HepG2 (cell line): ENCODE measurements at regions not wholly inside any gene's neighbourhood (a gene's known extent, or its start where the extent isn't known, plus 50 kb on each side); places are given as distances from the start of the nearest gene placed in this dataset.

ENCODE experiments used
- AKAP8 ChIP-seq: sonication (generic); formaldehyde crosslinking; IDR thresholded peaks from 2 replicates; pipeline ENCODE4 v1.5.1; 2020; ENCODE audit warnings: mild to moderate bottlenecking, missing genetic modification reagents
- CTCF ChIP-seq: sonication (generic); formaldehyde crosslinking; IDR thresholded peaks from 2 replicates; pipeline ENCODE4 v1.5.0; 2020; ENCODE audit warnings: mild to moderate bottlenecking, missing genetic modification reagents, moderate library complexity
- IKZF1 ChIP-seq: fragments of 450-650 bp; IDR thresholded peaks from 2 replicates; pipeline ENCODE4 v1.7.1; 2016
- IRF2 ChIP-seq: IDR thresholded peaks from 2 replicates; pipeline ENCODE4 v1.6.1; 2018; ENCODE audit warnings: missing genetic modification reagents, missing compliant biosample characterization
- MTA3 ChIP-seq: sonication (generic); formaldehyde crosslinking; IDR thresholded peaks from 2 replicates; pipeline ENCODE4 v1.4.0; 2020; ENCODE audit warnings: missing genetic modification reagents
- PRDM4 ChIP-seq: sonication (generic); formaldehyde crosslinking; IDR thresholded peaks from 2 replicates; pipeline ENCODE4 v1.9.0; 2021; ENCODE audit warnings: missing genetic modification reagents, borderline replicate concordance
- REST ChIP-seq, 2 experiments: IDR thresholded peaks; 2 replicates each; pipeline ENCODE4 v1.6.1; 2011 to 2012; ENCODE audit warnings: low read length in 2 of 2, borderline replicate concordance in 1 of 2, low read depth in 1 of 2, mild to moderate bottlenecking in 1 of 2, moderate library complexity in 1 of 2
- TBP ChIP-seq: sonication (generic); formaldehyde crosslinking; IDR thresholded peaks from 2 replicates; pipeline ENCODE4 v1.5.0; 2020; ENCODE audit warnings: missing genetic modification reagents
- ZBTB7A ChIP-seq: sonication (generic); formaldehyde crosslinking; IDR thresholded peaks from 2 replicates; pipeline ENCODE4 v1.8.0; 2022; ENCODE audit warnings: mild to moderate bottlenecking, missing genetic modification reagents

- TF ChIP-seq IRF2 (CRISPR knock-in tag), result no peak
- TF ChIP-seq REST (IDR thresholded peaks at IDR 0.05; ENCODE audit: borderline replicate concordance in 1 of 2, low read depth in 1 of 2, low read length in 2 of 2), result no peak
- TF ChIP-seq AKAP8 (CRISPR knock-in tag), result no peak
- TF ChIP-seq PRDM4 (CRISPR knock-in tag), result no peak
- no peak for TF ChIP-seq MTA3 (CRISPR knock-in tag)
- TF ChIP-seq TBP (CRISPR knock-in tag), result no peak
- no peak for TF ChIP-seq IKZF1
- TF ChIP-seq ZBTB7A (CRISPR knock-in tag), result no peak
- no peak for TF ChIP-seq CTCF (CRISPR knock-in tag)
These were observed 621.8 kb upstream of the FZD8 start for GRCh38 chr10:36263871-36264270.
